Smooth muscle cell (in vitro differentiated cells): ENCODE measurements at regions not wholly inside any gene's neighbourhood (a gene's known extent, or its start where the extent isn't known, plus 50 kb on each side); places are given as distances from the start of the nearest gene placed in this dataset.

Experiments
- DNase-seq: peaks from one replicate; lab custom pipeline; 2025; ENCODE audit not compliant: unreplicated experiment; lab: John Stamatoyannopoulos, UW
- H2AFZ ChIP-seq: fragments of 200-600 bp; sonication (generic); 2 replicates; pipeline ENCODE4 v1.6.0; 2016; ENCODE audit warnings: antibody characterized with exemption, low read depth, mild to moderate bottlenecking
- H3F3A ChIP-seq: fragments of 200-600 bp; sonication (generic); 2 replicates; pipeline ENCODE4 v1.6.0; 2017; ENCODE audit warnings: antibody characterized with exemption, low read depth
- H3K27ac ChIP-seq: fragments of 200-600 bp; sonication (generic); 2 replicates; pipeline ENCODE4 v1.5.1; 2016; ENCODE audit warnings: low read depth, mild to moderate bottlenecking
- H3K27me3 ChIP-seq: fragments of 200-600 bp; sonication (generic); 2 replicates; pipeline ENCODE4 v1.6.1; 2016; ENCODE audit warnings: low read depth, mild to moderate bottlenecking
- H3K36me3 ChIP-seq: fragments of 200-600 bp; sonication (generic); 2 replicates; pipeline ENCODE4 v1.5.1; 2016; ENCODE audit warnings: low read depth
- H3K4me1 ChIP-seq: fragments of 200-600 bp; sonication (generic); 2 replicates; pipeline ENCODE4 v1.5.1; 2016; ENCODE audit warnings: low read depth
- H3K4me2 ChIP-seq: fragments of 200-600 bp; sonication (generic); 2 replicates; pipeline ENCODE4 v1.6.0; 2016; ENCODE audit warnings: mild to moderate bottlenecking
- H3K4me3 ChIP-seq: fragments of 200-600 bp; sonication (generic); 2 replicates; pipeline ENCODE4 v1.5.1; 2016; ENCODE audit warnings: mild to moderate bottlenecking
- H3K79me2 ChIP-seq: fragments of 200-600 bp; sonication (generic); 2 replicates; pipeline ENCODE4 v1.6.0; 2016; ENCODE audit warnings: low read depth, mild to moderate bottlenecking
- H3K9ac ChIP-seq: fragments of 200-600 bp; sonication (generic); 2 replicates; pipeline ENCODE4 v1.6.0; 2016; ENCODE audit warnings: low read depth
- H3K9me3 ChIP-seq: fragments of 200-600 bp; sonication (generic); replicated peaks from 2 replicates; pipeline ENCODE4 v1.5.1; 2016; ENCODE audit warnings: low read depth
- H4K20me1 ChIP-seq: fragments of 200-600 bp; sonication (generic); 2 replicates; pipeline ENCODE4 v1.6.0; 2016; ENCODE audit warnings: low read depth
- WGBS: methylation state at CpG from one replicate; pipeline ENCODE4 v1.1.7; 2016; ENCODE audit warnings: low lambda C conversion rate; 5-methylcytosine and 5-hydroxymethylcytosine counted together
- TF ChIP-seq, protein P1 (sequence below): fragments of 200-600 bp; sonication (generic); IDR thresholded peaks from 2 replicates; pipeline ENCODE4 v1.5.1; 2017; ENCODE audit warnings: borderline replicate concordance, mild to moderate bottlenecking, antibody characterized with exemption; ENCODE audit not compliant: insufficient read depth, poor library complexity, severe bottlenecking

DNA sequence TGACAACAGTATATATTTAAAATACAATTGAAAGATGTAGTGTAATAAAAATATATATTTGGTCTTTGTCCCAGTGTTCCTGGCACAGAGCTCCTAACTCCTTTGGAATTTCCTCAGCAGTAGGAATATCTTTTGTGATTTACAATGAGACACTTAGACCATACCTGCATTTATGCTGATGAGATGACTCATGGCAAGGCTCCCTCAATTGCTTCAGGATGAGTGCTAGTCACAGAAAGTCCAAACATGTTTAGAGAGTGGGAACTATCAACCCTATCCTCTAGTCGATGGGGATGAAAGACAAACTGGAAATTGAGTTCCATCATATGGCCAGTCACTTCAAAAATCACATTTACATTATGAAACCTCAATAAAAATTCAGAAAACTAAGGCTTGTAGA is 588.3 kb upstream of the LMCD1 start:
- H3K79me2 ChIP-seq: no peaks in the 10 kb centered on the region
- H3K36me3 ChIP-seq: no peaks in the 10 kb centered on the region
- no peak overlapping the region for H2AFZ ChIP-seq
- no peak overlapping the region for H3K27ac ChIP-seq
- H3K4me3 ChIP-seq: no peak overlapping the region
- no peaks in the 10 kb centered on the region for H4K20me1 ChIP-seq
- TF ChIP-seq, protein P1, sequence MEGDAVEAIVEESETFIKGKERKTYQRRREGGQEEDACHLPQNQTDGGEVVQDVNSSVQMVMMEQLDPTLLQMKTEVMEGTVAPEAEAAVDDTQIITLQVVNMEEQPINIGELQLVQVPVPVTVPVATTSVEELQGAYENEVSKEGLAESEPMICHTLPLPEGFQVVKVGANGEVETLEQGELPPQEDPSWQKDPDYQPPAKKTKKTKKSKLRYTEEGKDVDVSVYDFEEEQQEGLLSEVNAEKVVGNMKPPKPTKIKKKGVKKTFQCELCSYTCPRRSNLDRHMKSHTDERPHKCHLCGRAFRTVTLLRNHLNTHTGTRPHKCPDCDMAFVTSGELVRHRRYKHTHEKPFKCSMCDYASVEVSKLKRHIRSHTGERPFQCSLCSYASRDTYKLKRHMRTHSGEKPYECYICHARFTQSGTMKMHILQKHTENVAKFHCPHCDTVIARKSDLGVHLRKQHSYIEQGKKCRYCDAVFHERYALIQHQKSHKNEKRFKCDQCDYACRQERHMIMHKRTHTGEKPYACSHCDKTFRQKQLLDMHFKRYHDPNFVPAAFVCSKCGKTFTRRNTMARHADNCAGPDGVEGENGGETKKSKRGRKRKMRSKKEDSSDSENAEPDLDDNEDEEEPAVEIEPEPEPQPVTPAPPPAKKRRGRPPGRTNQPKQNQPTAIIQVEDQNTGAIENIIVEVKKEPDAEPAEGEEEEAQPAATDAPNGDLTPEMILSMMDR: no peak
- H3K4me2 ChIP-seq: no peak overlapping the region
- 82% methylated on average over 1 of the region's 1 CpG for WGBS
- no peak overlapping the region for H3K9ac ChIP-seq
- H3K27me3 ChIP-seq: no peaks in the 10 kb centered on the region
- no peaks in the 10 kb centered on the region for H3F3A ChIP-seq
- no peaks in the 10 kb centered on the region for H3K9me3 ChIP-seq
- no peak for DNase-seq
- no peaks in the 10 kb centered on the region for H3K4me1 ChIP-seq

- WGBS: 84% methylated on average over 4 of the region's 4 CpGs
Measured at GRCh38 chr3:7915356-7915755, 586.3 kb upstream of the LMCD1 start.

GRCh38 chr3:7917443-7918151 is 584.0 kb upstream of the LMCD1 start:
- no peaks in the 10 kb centered on the region for H3K79me2 ChIP-seq
- no peaks in the 10 kb centered on the region for H3K36me3 ChIP-seq

More at GRCh38 chr3:7915356-7915755, 586.3 kb upstream of the LMCD1 start:
- Histone ChIP-seq H3K9me3 (no peaks in the 10 kb centered on the region), H3K27ac (no peak overlapping the region), H3K36me3 (no peaks in the 10 kb centered on the region), H3K4me3 (no peak overlapping the region), H3K4me2 (no peak overlapping the region), H2AFZ (no peak overlapping the region), H3K4me1 (no peaks in the 10 kb centered on the region), H3K9ac (no peak overlapping the region), H3F3A (no peaks in the 10 kb centered on the region), H3K79me2 (no peaks in the 10 kb centered on the region), H3K27me3 (no peaks in the 10 kb centered on the region), H4K20me1 (no peaks in the 10 kb centered on the region)
- TF ChIP-seq, protein P1: no peak
- DNase-seq: no peak

More at GRCh38 chr3:7917443-7918151, 584.0 kb upstream of the LMCD1 start:
- no peak overlapping the region for H3K4me2 ChIP-seq
- H4K20me1 ChIP-seq: no peaks in the 10 kb centered on the region
- H3K4me3 ChIP-seq: no peak overlapping the region
- TF ChIP-seq, protein P1: no peak
- H3K4me1 ChIP-seq: no peaks in the 10 kb centered on the region
- no peaks in the 10 kb centered on the region for H3K9me3 ChIP-seq
- no peak overlapping the region for H3K27ac ChIP-seq
- H3K27me3 ChIP-seq: no peaks in the 10 kb centered on the region
- DNase-seq: no peak
- 87% methylated on average over 4 of the region's 4 CpGs for WGBS
- H3F3A ChIP-seq: no peaks in the 10 kb centered on the region
- no peak overlapping the region for H3K9ac ChIP-seq
- no peak overlapping the region for H2AFZ ChIP-seq
